GM12878 (cell line): ENCODE measurements at regions not wholly inside any gene's neighbourhood (a gene's known extent, or its start where the extent isn't known, plus 50 kb on each side); places are given as distances from the start of the nearest gene placed in this dataset.

ENCODE experiments used
- ATAC-seq: fragments of 200-7000 bp; cut with Tn5 transposase; 3 replicates; pipeline ENCODE4 v1.9.1; 2020; ENCODE audit warnings: mild to moderate bottlenecking, moderate library complexity
- BruUV-seq: library from RNA; stranded (reverse); fragments of 400-500 nt; replicated peaks from 2 replicates; lab custom pipeline; 2021; lab: Mats Ljungman, UMichigan
- CTCF ChIA-PET: fragments of 300-600 bp; sonication (Branson Sonifier 250); formaldehyde crosslinking; extraction: SDS; loops from one replicate; lab custom pipeline; 2021; ENCODE audit warnings: inconsistent platforms; lab: Yijun Ruan, JAX
- POLR2A ChIA-PET: fragments of 350-600 bp; formaldehyde crosslinking; extraction: SDS; loops from one replicate; lab custom pipeline; 2021; ENCODE audit warnings: inconsistent platforms; lab: Charles Lee
- RAD21 ChIA-PET: fragments of 300-600 bp; sonication (Branson Sonifier 250); formaldehyde crosslinking; loops from one replicate; lab custom pipeline; 2023; ENCODE audit warnings: antibody characterized with exemption; ENCODE audit not compliant: unreplicated experiment; lab: Charles Lee
- SMC1A ChIA-PET: fragments of 300-600 bp; sonication (Branson Sonifier 250); formaldehyde crosslinking; loops from one replicate; lab custom pipeline; 2023; ENCODE audit not compliant: unreplicated experiment, uncharacterized antibody; lab: Charles Lee
- DNase-seq: peaks from one replicate; pipeline ENCODE4 v3.0.0-alpha.2; 2011; ENCODE audit warnings: low read depth, low spot score
- FAIRE-seq: peaks from 3 replicates; lab custom pipeline; 2011; peaks lifted over from hg19 to GRCh38; lab: Jason Lieb, UNC
- H2AFZ ChIP-seq: 2 replicates; pipeline ENCODE4 v1.6.0; 2011; ENCODE audit warnings: low read depth, low read length, control low read depth; ENCODE audit not compliant: control insufficient read depth
- H3K27ac ChIP-seq: 2 replicates; pipeline ENCODE4 v1.5.1; 2011; ENCODE audit warnings: control low read depth; ENCODE audit not compliant: control insufficient read depth, insufficient read depth
- H3K27me3 ChIP-seq, 2 experiments: replicated peaks in 1 of 2; 2 replicates each; pipeline versions ENCODE4 v1.6.0 to v1.6.1; 2011; ENCODE audit warnings: low read length in 1 of 2; ENCODE audit not compliant: control insufficient read depth in 2 of 2, insufficient read depth in 2 of 2
- H3K36me3 ChIP-seq, 2 experiments: 2 replicates each; pipeline ENCODE4 v1.5.1; 2011; ENCODE audit warnings: low read length in 1 of 2; ENCODE audit not compliant: control insufficient read depth in 2 of 2, insufficient read depth in 2 of 2
- H3K4me1 ChIP-seq: 2 replicates; pipeline ENCODE4 v1.6.1; 2011; ENCODE audit warnings: mild to moderate bottlenecking, low read length, moderate library complexity, mixed read lengths; ENCODE audit not compliant: control insufficient read depth, insufficient read depth
- H3K4me2 ChIP-seq: 2 replicates; pipeline ENCODE4 v1.6.0; 2011; ENCODE audit warnings: control low read depth; ENCODE audit not compliant: control insufficient read depth, insufficient read depth
- H3K4me3 ChIP-seq: fragments of 200-600 bp; sonication (generic); 2 replicates; pipeline ENCODE4 v1.5.1; 2016
- H3K79me2 ChIP-seq: 2 replicates; pipeline ENCODE4 v1.6.0; 2011; ENCODE audit warnings: low read length; ENCODE audit not compliant: control insufficient read depth, insufficient read depth
- H3K9ac ChIP-seq: 2 replicates; pipeline ENCODE4 v1.8.0; 2011; ENCODE audit warnings: low read length, control low read depth, mixed read lengths; ENCODE audit not compliant: control insufficient read depth, insufficient read depth
- H3K9me3 ChIP-seq: replicated peaks from 3 replicates; pipeline ENCODE4 v1.5.1; 2011; ENCODE audit warnings: mild to moderate bottlenecking, low read length; ENCODE audit not compliant: control insufficient read depth, insufficient read depth
- H4K20me1 ChIP-seq: 2 replicates; pipeline ENCODE4 v1.6.0; 2011; ENCODE audit not compliant: control insufficient read depth, insufficient read depth
- BACH1 ChIP-seq: fragments of 450-650 bp; IDR thresholded peaks from 2 replicates; pipeline ENCODE4 v1.6.1; 2017; ENCODE audit warnings: mild to moderate bottlenecking, borderline replicate concordance
- CHD4 ChIP-seq: fragments of 200-600 bp; sonication (generic); IDR thresholded peaks from 2 replicates; pipeline ENCODE4 v1.6.1; 2016; ENCODE audit warnings: mild to moderate bottlenecking
- POU2F2 ChIP-seq: IDR thresholded peaks from 3 replicates; pipeline ENCODE4 v1.6.1; 2011; ENCODE audit warnings: low read depth, mild to moderate bottlenecking, low read length, borderline replicate concordance
- RAD21 ChIP-seq: IDR thresholded peaks from 2 replicates; pipeline ENCODE4 v1.6.1; 2011; ENCODE audit warnings: mild to moderate bottlenecking, low read depth, low read length, moderate library complexity; ENCODE audit not compliant: insufficient read depth
- RBBP5 ChIP-seq: fragments of 200-600 bp; sonication (generic); conservative IDR thresholded peaks from 2 replicates; pipeline ENCODE4 v1.6.1; 2016
- SUZ12 ChIP-seq: fragments of 200-600 bp; sonication (generic); IDR thresholded peaks from one replicate; pipeline ENCODE4 v1.6.1; 2018; ENCODE audit warnings: antibody characterized with exemption, mild to moderate bottlenecking; ENCODE audit not compliant: unreplicated experiment
- YY1 ChIP-seq: IDR thresholded peaks from 2 replicates; pipeline ENCODE4 v1.6.1; 2011; ENCODE audit warnings: low read depth, mild to moderate bottlenecking, low read length
- ZNF207 ChIP-seq: fragments of 450-650 bp; IDR thresholded peaks from 2 replicates; pipeline ENCODE4 v1.6.1; 2014; ENCODE audit warnings: antibody characterized with exemption, mild to moderate bottlenecking, borderline replicate concordance
- ZNF384 ChIP-seq: IDR thresholded peaks from 2 replicates; pipeline ENCODE4 v1.6.1; 2012; ENCODE audit warnings: low read depth, mild to moderate bottlenecking, low read length, improper control_type of control experiment, borderline replicate concordance
- ZZZ3 ChIP-seq: IDR thresholded peaks from 2 replicates; pipeline ENCODE4 v1.6.1; 2011; ENCODE audit warnings: low read depth; ENCODE audit not compliant: control insufficient read depth, insufficient read length
- WGBS: methylation state at CpG from one replicate; pipeline ENCODE4 v1.1.6; 2016; ENCODE audit warnings: low lambda C conversion rate; ENCODE audit not compliant: insufficient replicate concordance, insufficient coverage; ENCODE audit errors: missing lambda C conversion rate; 5-methylcytosine and 5-hydroxymethylcytosine counted together
- in situ Hi-C: fragments of 300-500 bp; cut with MboI; formaldehyde crosslinking; loops from 9 replicates; pipeline ENCODE4 v1.14.3; 2018; ENCODE audit warnings: mixed read lengths
- intact Hi-C: fragments of 100-400 bp; cut with micrococcal nuclease; formaldehyde crosslinking; loops from one replicate; pipeline ENCODE4 v1.14.2; 2022; ENCODE audit not compliant: unreplicated experiment
- TF ChIP-seq, protein P1 (sequence below), 3 experiments: IDR thresholded peaks in 2 of 3; conservative IDR thresholded peaks in 1 of 3; 2 replicates each; pipeline ENCODE4 v1.5.1; 2011; ENCODE audit warnings: low read depth in 3 of 3, low read length in 3 of 3, mild to moderate bottlenecking in 3 of 3, control low read depth in 2 of 3, moderate library complexity in 2 of 3, inconsistent platforms in 1 of 3, mixed read lengths in 1 of 3; ENCODE audit not compliant: control insufficient read depth in 2 of 3, insufficient read depth in 1 of 3; ENCODE audit errors: extremely low read depth in 1 of 3

DNA sequence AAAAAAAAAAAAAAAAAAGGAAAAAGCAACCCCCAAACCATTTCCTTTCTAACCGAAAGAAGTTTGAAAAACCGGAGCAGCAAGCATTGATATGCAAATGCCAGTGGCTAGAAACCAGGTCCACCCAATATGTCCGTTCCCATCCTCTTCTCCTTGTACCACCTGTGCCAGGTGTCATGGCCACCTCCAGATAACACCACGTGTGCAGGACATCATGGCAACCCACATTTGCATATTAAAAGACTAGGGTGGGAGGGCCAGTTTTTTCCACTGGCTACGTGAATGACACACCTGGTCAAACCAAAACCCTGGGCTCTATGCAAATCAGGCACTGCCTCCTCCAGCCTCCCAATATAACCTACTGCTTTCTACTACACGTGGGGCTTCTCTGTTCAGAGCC is 303.3 kb upstream of the GULP1 start:
- Histone ChIP-seq H3K79me2 (no peaks in the 10 kb centered on the region), H3K27me3 (no peaks in the 10 kb centered on the region), H2AFZ (no peak overlapping the region; the same call in 1 of the 2 replicates), H3K9ac (no peak overlapping the region), H3K4me3 (no peak overlapping the region), H4K20me1 (no peaks in the 10 kb centered on the region)
- ChIA-PET SMC1A (no interaction called here), RAD21 (no interaction called here), CTCF (no interaction called here), POLR2A (no interaction called here)
- no peak for FAIRE-seq
- DNase-seq: no peak
- WGBS: 1% methylated on average over 6 of the region's 6 CpGs
- ATAC-seq: no peak
- in situ Hi-C loops: no loop called here
- BruUV-seq: no TSS peak
- TF ChIP-seq, protein P1, sequence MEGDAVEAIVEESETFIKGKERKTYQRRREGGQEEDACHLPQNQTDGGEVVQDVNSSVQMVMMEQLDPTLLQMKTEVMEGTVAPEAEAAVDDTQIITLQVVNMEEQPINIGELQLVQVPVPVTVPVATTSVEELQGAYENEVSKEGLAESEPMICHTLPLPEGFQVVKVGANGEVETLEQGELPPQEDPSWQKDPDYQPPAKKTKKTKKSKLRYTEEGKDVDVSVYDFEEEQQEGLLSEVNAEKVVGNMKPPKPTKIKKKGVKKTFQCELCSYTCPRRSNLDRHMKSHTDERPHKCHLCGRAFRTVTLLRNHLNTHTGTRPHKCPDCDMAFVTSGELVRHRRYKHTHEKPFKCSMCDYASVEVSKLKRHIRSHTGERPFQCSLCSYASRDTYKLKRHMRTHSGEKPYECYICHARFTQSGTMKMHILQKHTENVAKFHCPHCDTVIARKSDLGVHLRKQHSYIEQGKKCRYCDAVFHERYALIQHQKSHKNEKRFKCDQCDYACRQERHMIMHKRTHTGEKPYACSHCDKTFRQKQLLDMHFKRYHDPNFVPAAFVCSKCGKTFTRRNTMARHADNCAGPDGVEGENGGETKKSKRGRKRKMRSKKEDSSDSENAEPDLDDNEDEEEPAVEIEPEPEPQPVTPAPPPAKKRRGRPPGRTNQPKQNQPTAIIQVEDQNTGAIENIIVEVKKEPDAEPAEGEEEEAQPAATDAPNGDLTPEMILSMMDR (IDR thresholded peaks at IDR 0.05 in 2 of 3, conservative IDR thresholded peaks at IDR 0.05 in 1 of 3; ENCODE audit: control insufficient read depth in 2 of 3, extremely low read depth in 1 of 3, insufficient read depth in 1 of 3, low read depth in 3 of 3, low read length in 3 of 3): no peak
- TF ChIP-seq RBBP5 (no peak), RAD21 (no peak), CHD4 (no peak), ZNF207 (no peak), ZNF384 (no peak), BACH1 (no peak), ZZZ3 (no peak), YY1 (0 out of 2 replicates have a peak, but pooled peaks have one; percentile 12), POU2F2 (peak; percentile 61; the same call in 2 of the 3 replicates), SUZ12 (no peak)
- TF ChIP-seq, all 136 proteins: peak for 2
- H3K27ac ChIP-seq: no peak overlapping the region
- intact Hi-C loops: no loop called here
- H3K4me1 ChIP-seq: no peaks in the 10 kb centered on the region
- H3K36me3 ChIP-seq: no peaks in the 10 kb centered on the region
- H3K4me2 ChIP-seq: no peak overlapping the region
- H3K9me3 ChIP-seq: no peaks in the 10 kb centered on the region
